ENCODE measurements at regions not wholly inside any gene's neighbourhood (a gene's known extent, or its start where the extent isn't known, plus 50 kb on each side); places are given as distances from the start of the nearest gene placed in this dataset.

GRCh38 chr9:84173961-84174360 is 166.6 kb downstream of the SLC28A3 start:
- TF ChIP-seq, protein P1, sequence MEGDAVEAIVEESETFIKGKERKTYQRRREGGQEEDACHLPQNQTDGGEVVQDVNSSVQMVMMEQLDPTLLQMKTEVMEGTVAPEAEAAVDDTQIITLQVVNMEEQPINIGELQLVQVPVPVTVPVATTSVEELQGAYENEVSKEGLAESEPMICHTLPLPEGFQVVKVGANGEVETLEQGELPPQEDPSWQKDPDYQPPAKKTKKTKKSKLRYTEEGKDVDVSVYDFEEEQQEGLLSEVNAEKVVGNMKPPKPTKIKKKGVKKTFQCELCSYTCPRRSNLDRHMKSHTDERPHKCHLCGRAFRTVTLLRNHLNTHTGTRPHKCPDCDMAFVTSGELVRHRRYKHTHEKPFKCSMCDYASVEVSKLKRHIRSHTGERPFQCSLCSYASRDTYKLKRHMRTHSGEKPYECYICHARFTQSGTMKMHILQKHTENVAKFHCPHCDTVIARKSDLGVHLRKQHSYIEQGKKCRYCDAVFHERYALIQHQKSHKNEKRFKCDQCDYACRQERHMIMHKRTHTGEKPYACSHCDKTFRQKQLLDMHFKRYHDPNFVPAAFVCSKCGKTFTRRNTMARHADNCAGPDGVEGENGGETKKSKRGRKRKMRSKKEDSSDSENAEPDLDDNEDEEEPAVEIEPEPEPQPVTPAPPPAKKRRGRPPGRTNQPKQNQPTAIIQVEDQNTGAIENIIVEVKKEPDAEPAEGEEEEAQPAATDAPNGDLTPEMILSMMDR (IDR thresholded peaks at IDR 0.05), result no peak
- no peak for TF ChIP-seq POLR2A (IDR thresholded peaks at IDR 0.05)

Data from lower leg skin (tissue), 3 donors.